ENCODE measurements at regions not wholly inside any gene's neighbourhood (a gene's known extent, or its start where the extent isn't known, plus 50 kb on each side); places are given as distances from the start of the nearest gene placed in this dataset.

GRCh38 chr2:163142618-163143017 is 304.1 kb upstream of the KCNH7 start:
- no peaks in the 10 kb centered on the region for H3K27me3 ChIP-seq (ENCODE audit: control insufficient read depth, insufficient read depth, low read length, poor library complexity, severe bottlenecking)
- H3K4me1 Mint-ChIP-seq, result no peaks in the 10 kb centered on the region
- H3K9me3 Mint-ChIP-seq, result peaks cover 22% of the 10 kb centered on the region
- no peaks in the 10 kb centered on the region for H3K36me3 ChIP-seq (ENCODE audit: control insufficient read depth, insufficient read depth, low read length)
- TF ChIP-seq, protein P1, sequence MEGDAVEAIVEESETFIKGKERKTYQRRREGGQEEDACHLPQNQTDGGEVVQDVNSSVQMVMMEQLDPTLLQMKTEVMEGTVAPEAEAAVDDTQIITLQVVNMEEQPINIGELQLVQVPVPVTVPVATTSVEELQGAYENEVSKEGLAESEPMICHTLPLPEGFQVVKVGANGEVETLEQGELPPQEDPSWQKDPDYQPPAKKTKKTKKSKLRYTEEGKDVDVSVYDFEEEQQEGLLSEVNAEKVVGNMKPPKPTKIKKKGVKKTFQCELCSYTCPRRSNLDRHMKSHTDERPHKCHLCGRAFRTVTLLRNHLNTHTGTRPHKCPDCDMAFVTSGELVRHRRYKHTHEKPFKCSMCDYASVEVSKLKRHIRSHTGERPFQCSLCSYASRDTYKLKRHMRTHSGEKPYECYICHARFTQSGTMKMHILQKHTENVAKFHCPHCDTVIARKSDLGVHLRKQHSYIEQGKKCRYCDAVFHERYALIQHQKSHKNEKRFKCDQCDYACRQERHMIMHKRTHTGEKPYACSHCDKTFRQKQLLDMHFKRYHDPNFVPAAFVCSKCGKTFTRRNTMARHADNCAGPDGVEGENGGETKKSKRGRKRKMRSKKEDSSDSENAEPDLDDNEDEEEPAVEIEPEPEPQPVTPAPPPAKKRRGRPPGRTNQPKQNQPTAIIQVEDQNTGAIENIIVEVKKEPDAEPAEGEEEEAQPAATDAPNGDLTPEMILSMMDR (conservative IDR thresholded peaks at IDR 0.05), result no peak
- H3K4me3 Mint-ChIP-seq, result no peak overlapping the region
- H3K27me3 Mint-ChIP-seq (ENCODE audit: insufficient read depth), result peaks cover 3% of the 10 kb centered on the region
- H3K36me3 Mint-ChIP-seq (ENCODE audit: low read depth), result no peaks in the 10 kb centered on the region
- peaks cover 29% of the 10 kb centered on the region for H3K9me3 ChIP-seq (ENCODE audit: control insufficient read depth, low read length)
- no peak overlapping the region for H3K9ac ChIP-seq (ENCODE audit: extremely low read depth, low read length, poor library complexity, severe bottlenecking)
- no peak overlapping the region for H3K27ac Mint-ChIP-seq
- no peak overlapping the region for H3K27ac ChIP-seq (ENCODE audit: low read depth, low read length)
- H3K4me1 ChIP-seq (ENCODE audit: control insufficient read depth, insufficient read depth, low read length), result no peaks in the 10 kb centered on the region
- 90% methylated on average over 2 of the region's 2 CpGs; no CpG with 5 or more reads in 1 of the 2 experiments for WGBS, 2 experiments (ENCODE audit: insufficient coverage in 1 of 2, insufficient read length in 1 of 2)
- H3K4me3 ChIP-seq (ENCODE audit: low read length), result no peak overlapping the region
- no peak for DNase-seq

DNA sequence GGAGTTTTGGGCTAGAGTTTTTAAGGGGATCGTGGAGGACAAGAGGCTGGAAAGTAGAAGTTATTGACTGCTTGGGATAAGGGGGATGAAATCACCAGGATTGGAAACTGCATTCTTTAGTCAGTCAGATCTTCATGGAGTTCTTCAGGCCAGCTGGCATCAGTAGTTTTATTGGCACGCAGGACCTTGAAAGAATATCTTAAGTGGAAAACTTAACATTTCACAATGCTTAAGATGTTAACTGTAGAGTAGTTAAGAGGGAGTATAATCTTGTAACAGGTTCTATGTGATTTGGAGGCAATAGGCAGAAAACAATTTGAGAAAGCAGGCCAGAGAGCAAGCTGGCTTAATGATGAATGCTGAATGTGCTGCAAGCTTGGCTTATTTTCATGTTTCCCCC is 300.4 kb upstream of the KCNH7 start:
- Histone ChIP-seq H3K27ac (ENCODE audit: low read depth, low read length) (no peak overlapping the region), H3K4me3 (ENCODE audit: low read length) (no peak overlapping the region), H3K36me3 (ENCODE audit: control insufficient read depth, insufficient read depth, low read length) (no peaks in the 10 kb centered on the region), H3K9ac (ENCODE audit: extremely low read depth, low read length, poor library complexity, severe bottlenecking) (no peak overlapping the region), H3K4me1 (ENCODE audit: control insufficient read depth, insufficient read depth, low read length) (no peaks in the 10 kb centered on the region), H3K27me3 (ENCODE audit: control insufficient read depth, insufficient read depth, low read length, poor library complexity, severe bottlenecking) (no peaks in the 10 kb centered on the region), H3K9me3 (ENCODE audit: control insufficient read depth, low read length) (no peaks in the 10 kb centered on the region)
- 81 to 100% methylated on average over 1 to 2 of the region's 2 CpGs for WGBS, 2 experiments (ENCODE audit: insufficient coverage in 1 of 2, insufficient read length in 1 of 2)
- no peak for DNase-seq
- Mint-ChIP-seq H3K9me3 (peaks cover 4% of the 10 kb centered on the region), H3K4me1 (no peaks in the 10 kb centered on the region), H3K27me3 (ENCODE audit: insufficient read depth) (peaks cover 3% of the 10 kb centered on the region), H3K4me3 (no peak overlapping the region), H3K27ac (no peak overlapping the region), H3K36me3 (ENCODE audit: low read depth) (no peaks in the 10 kb centered on the region)
- TF ChIP-seq, protein P1 (conservative IDR thresholded peaks at IDR 0.05), result no peak

DNA sequence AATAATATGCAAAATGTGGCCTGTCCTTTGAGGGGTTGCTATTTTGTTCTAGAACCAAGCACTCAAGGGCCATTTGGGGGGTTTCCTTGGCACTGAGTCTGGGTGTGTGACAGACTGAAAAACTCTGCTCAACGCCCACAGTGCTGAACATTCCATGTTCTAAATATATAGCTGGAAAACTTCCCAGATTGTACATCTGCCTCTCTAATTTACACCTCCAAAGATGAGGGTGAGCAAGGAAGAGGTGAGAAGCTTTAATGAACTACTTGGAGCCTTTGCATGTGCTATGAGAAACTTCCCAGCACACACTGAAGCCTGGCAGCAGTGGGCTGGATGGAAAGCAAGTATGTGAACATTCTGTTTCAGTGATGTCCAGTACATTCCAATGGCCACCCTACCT is 296.7 kb upstream of the KCNH7 start:
- Mint-ChIP-seq H3K27ac (no peak overlapping the region), H3K4me1 (no peaks in the 10 kb centered on the region), H3K27me3 (ENCODE audit: insufficient read depth) (peaks cover 3% of the 10 kb centered on the region), H3K4me3 (no peak overlapping the region), H3K9me3 (peaks cover 4% of the 10 kb centered on the region), H3K36me3 (ENCODE audit: low read depth) (no peaks in the 10 kb centered on the region)
- Histone ChIP-seq H3K36me3 (ENCODE audit: control insufficient read depth, insufficient read depth, low read length) (no peaks in the 10 kb centered on the region), H3K9me3 (ENCODE audit: control insufficient read depth, low read length) (no peaks in the 10 kb centered on the region), H3K27me3 (ENCODE audit: control insufficient read depth, insufficient read depth, low read length, poor library complexity, severe bottlenecking) (no peaks in the 10 kb centered on the region), H3K9ac (ENCODE audit: extremely low read depth, low read length, poor library complexity, severe bottlenecking) (no peak overlapping the region), H3K4me3 (ENCODE audit: low read length) (no peak overlapping the region), H3K4me1 (ENCODE audit: control insufficient read depth, insufficient read depth, low read length) (no peaks in the 10 kb centered on the region), H3K27ac (ENCODE audit: low read depth, low read length) (no peak overlapping the region)
- TF ChIP-seq, protein P1 (conservative IDR thresholded peaks at IDR 0.05), result no peak
- no peak for DNase-seq
- WGBS, 2 experiments (ENCODE audit: insufficient coverage in 1 of 2, insufficient read length in 1 of 2), result 83% methylated on average over 1 of the region's 1 CpG; no CpG with 5 or more reads in 1 of the 2 experiments

All from endodermal cell (in vitro differentiated cells).